ENCODE measurements at regions not wholly inside any gene's neighbourhood (a gene's known extent, or its start where the extent isn't known, plus 50 kb on each side); places are given as distances from the start of the nearest gene placed in this dataset.

- no peak for DNase-seq
Measured at GRCh38 chr7:18262058-18262457, 233.5 kb upstream of the HDAC9 start.

- DNase-seq: no peak
Measured at GRCh38 chr7:18265611-18266281, 229.8 kb upstream of the HDAC9 start.

- no peak for DNase-seq
Measured at GRCh38 chr7:18268571-18268970, 227.0 kb upstream of the HDAC9 start.

- DNase-seq: no peak
Measured at GRCh38 chr7:18276380-18276779, 219.2 kb upstream of the HDAC9 start.

GRCh38 chr7:18278316-18278715 lies 217.2 kb upstream of the HDAC9 start:
- no peak for DNase-seq

- no peak for DNase-seq
Measured at GRCh38 chr7:18283045-18283444, 212.5 kb upstream of the HDAC9 start.

- no peak for DNase-seq
Measured at GRCh38 chr7:18287482-18287881, 208.1 kb upstream of the HDAC9 start.

GRCh38 chr7:18288322-18289037 lies 207.1 kb upstream of the HDAC9 start:
- no peak for DNase-seq

GRCh38 chr7:18289788-18290187 lies 205.8 kb upstream of the HDAC9 start:
- DNase-seq: no peak

GRCh38 chr7:18290223-18290622 lies 205.3 kb upstream of the HDAC9 start:
- no peak for DNase-seq

- DNase-seq: no peak
Measured at GRCh38 chr7:18290865-18291264, 204.7 kb upstream of the HDAC9 start.

GRCh38 chr7:18292584-18292983 lies 203.0 kb upstream of the HDAC9 start:
- DNase-seq: no peak

GRCh38 chr7:18293759-18294158 lies 201.8 kb upstream of the HDAC9 start:
- DNase-seq: no peak

- no peak for DNase-seq
Measured at GRCh38 chr7:18294411-18294810, 201.1 kb upstream of the HDAC9 start.

GRCh38 chr7:18295781-18296423 lies 199.6 kb upstream of the HDAC9 start:
- no peak for DNase-seq

- no peak for DNase-seq
Measured at GRCh38 chr7:18302097-18302496, 193.5 kb upstream of the HDAC9 start.

GRCh38 chr7:18305866-18306265 lies 189.7 kb upstream of the HDAC9 start:
- no peak for DNase-seq

GRCh38 chr7:18306696-18307095 lies 188.9 kb upstream of the HDAC9 start:
- DNase-seq: no peak

- no peak for DNase-seq
Measured at GRCh38 chr7:18308938-18309337, 186.6 kb upstream of the HDAC9 start.

- no peak for DNase-seq
Measured at GRCh38 chr7:18312482-18312881, 183.1 kb upstream of the HDAC9 start.

GRCh38 chr7:18313965-18314364 lies 181.6 kb upstream of the HDAC9 start:
- no peak for DNase-seq

GRCh38 chr7:18315241-18315640 lies 180.3 kb upstream of the HDAC9 start:
- no peak for DNase-seq

- no peak for DNase-seq
Measured at GRCh38 chr7:18317941-18318340, 177.6 kb upstream of the HDAC9 start.

GRCh38 chr7:18320422-18320821 lies 175.1 kb upstream of the HDAC9 start:
- no peak for DNase-seq
